HEK293 (cell line): ENCODE measurements at regions not wholly inside any gene's neighbourhood (a gene's known extent, or its start where the extent isn't known, plus 50 kb on each side); places are given as distances from the start of the nearest gene placed in this dataset.

Source experiments
- CTCF ChIA-PET: fragments of 350-600 bp; formaldehyde crosslinking; extraction: SDS; loops from one replicate; lab custom pipeline; 2021; ENCODE audit warnings: antibody characterized with exemption; lab: Yijun Ruan, JAX
- POLR2A ChIA-PET: fragments of 300-600 bp; formaldehyde crosslinking; extraction: SDS; loops from one replicate; lab custom pipeline; 2020; ENCODE audit warnings: antibody characterized with exemption, inconsistent platforms; lab: Yijun Ruan, JAX
- H3K27ac ChIP-seq: fragments of 200-500 bp; sonication (Bioruptor generic); 2 replicates; pipeline ENCODE4 v1.5.1; 2014; ENCODE audit warnings: low read depth, low read length, control low read depth, inconsistent platforms; ENCODE audit errors: extremely low read depth
- H3K36me3 ChIP-seq, 2 experiments: fragments of 200-500 bp in 1 of 2; sonication (Bioruptor generic) in 1 of 2; 1 replicate in 1 of 2; 2 replicates in 1 of 2; pipeline ENCODE4 v1.5.1; 2014 to 2017; ENCODE audit warnings: inconsistent platforms in 2 of 2, low read length in 2 of 2; ENCODE audit not compliant: control insufficient read depth in 2 of 2, insufficient read depth in 1 of 2
- H3K4me1 ChIP-seq: fragments of 200-500 bp; sonication (Bioruptor generic); 2 replicates; pipeline ENCODE4 v1.5.1; 2014; ENCODE audit warnings: mild to moderate bottlenecking, low read length, inconsistent platforms; ENCODE audit not compliant: control insufficient read depth, insufficient read depth
- H3K4me3 ChIP-seq: 2 replicates; pipeline ENCODE4 v1.5.1; 2011; ENCODE audit warnings: low read depth, mild to moderate bottlenecking, control low read depth, low read length, moderate library complexity
- H3K9me3 ChIP-seq: fragments of 200-500 bp; sonication (Bioruptor generic); 2 replicates; pipeline ENCODE4 v1.5.1; 2014; ENCODE audit warnings: low read depth, low read length, inconsistent platforms; ENCODE audit not compliant: control insufficient read depth, insufficient read depth
- MEIS1 ChIP-seq: sonication (generic); formaldehyde crosslinking; IDR thresholded peaks from 2 replicates; pipeline ENCODE4 v1.8.1; 2022; ENCODE audit warnings: missing genetic modification reagents, mild to moderate bottlenecking, borderline replicate concordance
- ZBTB1 ChIP-seq: fragments of 450-650 bp; formaldehyde crosslinking; IDR thresholded peaks from 2 replicates; pipeline ENCODE4 v1.5.1; 2016; ENCODE audit warnings: missing biosample characterization, missing genetic modification characterization
- ZEB2 ChIP-seq: fragments of 450-650 bp; formaldehyde crosslinking; IDR thresholded peaks from 2 replicates; pipeline ENCODE4 v1.5.1; 2016; ENCODE audit warnings: missing biosample characterization, missing genetic modification characterization
- ZNF146 ChIP-seq: fragments of 450-650 bp; formaldehyde crosslinking; IDR thresholded peaks from 2 replicates; pipeline ENCODE4 v1.5.1; 2016; ENCODE audit warnings: missing biosample characterization, missing genetic modification characterization
- ZNF18 ChIP-seq: fragments of 450-650 bp; formaldehyde crosslinking; IDR thresholded peaks from 2 replicates; pipeline ENCODE4 v1.5.1; 2016; ENCODE audit warnings: missing biosample characterization, missing genetic modification characterization
- ZNF214 ChIP-seq: fragments of 450-650 bp; formaldehyde crosslinking; IDR thresholded peaks from 2 replicates; pipeline ENCODE4 v1.5.1; 2017; ENCODE audit warnings: missing biosample characterization, mild to moderate bottlenecking, missing genetic modification characterization, borderline replicate concordance
- ZNF266 ChIP-seq: fragments of 450-650 bp; formaldehyde crosslinking; IDR thresholded peaks from 2 replicates; pipeline ENCODE4 v1.5.1; 2016; ENCODE audit warnings: missing biosample characterization, missing genetic modification characterization, low read depth
- ZNF280D ChIP-seq: fragments of 450-650 bp; formaldehyde crosslinking; IDR thresholded peaks from 2 replicates; pipeline ENCODE4 v1.5.1; 2016; ENCODE audit warnings: missing biosample characterization, missing genetic modification characterization
- ZNF324 ChIP-seq: fragments of 450-650 bp; formaldehyde crosslinking; IDR thresholded peaks from 2 replicates; pipeline ENCODE4 v1.5.1; 2016; ENCODE audit warnings: missing biosample characterization, missing genetic modification characterization
- ZNF350 ChIP-seq: fragments of 450-650 bp; formaldehyde crosslinking; IDR thresholded peaks from 2 replicates; pipeline ENCODE4 v1.5.0; 2017; ENCODE audit warnings: missing biosample characterization, mild to moderate bottlenecking, missing genetic modification characterization
- ZNF394 ChIP-seq: fragments of 450-650 bp; formaldehyde crosslinking; IDR thresholded peaks from 2 replicates; pipeline ENCODE4 v1.5.1; 2016; ENCODE audit warnings: missing biosample characterization, missing genetic modification characterization, mild to moderate bottlenecking, moderate library complexity, borderline replicate concordance
- ZNF426 ChIP-seq: fragments of 450-650 bp; formaldehyde crosslinking; IDR thresholded peaks from 2 replicates; pipeline ENCODE4 v1.5.1; 2017; ENCODE audit warnings: missing biosample characterization, missing genetic modification characterization, mild to moderate bottlenecking, inconsistent platforms, moderate library complexity
- ZNF433 ChIP-seq: fragments of 450-650 bp; formaldehyde crosslinking; IDR thresholded peaks from 2 replicates; pipeline ENCODE4 v1.5.1; 2016; ENCODE audit warnings: missing biosample characterization, missing genetic modification characterization, low read depth
- ZNF558 ChIP-seq: fragments of 450-650 bp; formaldehyde crosslinking; IDR thresholded peaks from 2 replicates; pipeline ENCODE4 v1.5.1; 2016; ENCODE audit warnings: missing biosample characterization, missing genetic modification characterization
- ZNF623 ChIP-seq: fragments of 450-650 bp; formaldehyde crosslinking; IDR thresholded peaks from 2 replicates; pipeline ENCODE4 v1.5.1; 2016; ENCODE audit warnings: missing biosample characterization, missing genetic modification characterization
- ZNF660 ChIP-seq: fragments of 450-650 bp; IDR thresholded peaks from 2 replicates; pipeline ENCODE4 v1.5.1; 2018; ENCODE audit warnings: missing biosample characterization, mild to moderate bottlenecking, missing genetic modification characterization
- ZNF768 ChIP-seq: fragments of 450-650 bp; formaldehyde crosslinking; IDR thresholded peaks from 2 replicates; pipeline ENCODE4 v1.5.1; 2018; ENCODE audit warnings: missing biosample characterization, mild to moderate bottlenecking, missing genetic modification characterization
- ZNF791 ChIP-seq: fragments of 450-650 bp; formaldehyde crosslinking; IDR thresholded peaks from 2 replicates; pipeline ENCODE4 v1.5.1; 2016; ENCODE audit warnings: missing biosample characterization, missing genetic modification characterization
- ZSCAN30 ChIP-seq: fragments of 450-650 bp; IDR thresholded peaks from 2 replicates; pipeline ENCODE4 v1.5.1; 2018; ENCODE audit warnings: missing biosample characterization, mild to moderate bottlenecking, missing genetic modification characterization, moderate library complexity
- ZXDB ChIP-seq: fragments of 450-650 bp; formaldehyde crosslinking; IDR thresholded peaks from 2 replicates; pipeline ENCODE4 v1.5.1; 2016; ENCODE audit warnings: missing biosample characterization, missing genetic modification characterization
- TF ChIP-seq, protein P1 (sequence below): fragments of 450-650 bp; formaldehyde crosslinking; IDR thresholded peaks from 2 replicates; pipeline ENCODE4 v1.5.1; 2016; ENCODE audit warnings: missing biosample characterization, missing genetic modification characterization
- TF ChIP-seq, protein P2 (sequence below): fragments of 450-650 bp; formaldehyde crosslinking; IDR thresholded peaks from 2 replicates; pipeline ENCODE4 v1.5.1; 2017; ENCODE audit warnings: missing biosample characterization, missing genetic modification characterization
- TF ChIP-seq, protein P3 (sequence below): fragments of 450-650 bp; formaldehyde crosslinking; conservative IDR thresholded peaks from 2 replicates; pipeline ENCODE4 v1.5.1; 2016; ENCODE audit warnings: low read depth, missing biosample characterization, missing genetic modification characterization

- H3K36me3 ChIP-seq = no peaks in the 10 kb centered on the region
- no peaks in the 10 kb centered on the region for H3K4me1 ChIP-seq
- H3K27ac ChIP-seq = no peak overlapping the region
- no peaks in the 10 kb centered on the region for H3K9me3 ChIP-seq
- TF ChIP-seq ZNF280D = no peak
- TF ChIP-seq, protein P1, sequence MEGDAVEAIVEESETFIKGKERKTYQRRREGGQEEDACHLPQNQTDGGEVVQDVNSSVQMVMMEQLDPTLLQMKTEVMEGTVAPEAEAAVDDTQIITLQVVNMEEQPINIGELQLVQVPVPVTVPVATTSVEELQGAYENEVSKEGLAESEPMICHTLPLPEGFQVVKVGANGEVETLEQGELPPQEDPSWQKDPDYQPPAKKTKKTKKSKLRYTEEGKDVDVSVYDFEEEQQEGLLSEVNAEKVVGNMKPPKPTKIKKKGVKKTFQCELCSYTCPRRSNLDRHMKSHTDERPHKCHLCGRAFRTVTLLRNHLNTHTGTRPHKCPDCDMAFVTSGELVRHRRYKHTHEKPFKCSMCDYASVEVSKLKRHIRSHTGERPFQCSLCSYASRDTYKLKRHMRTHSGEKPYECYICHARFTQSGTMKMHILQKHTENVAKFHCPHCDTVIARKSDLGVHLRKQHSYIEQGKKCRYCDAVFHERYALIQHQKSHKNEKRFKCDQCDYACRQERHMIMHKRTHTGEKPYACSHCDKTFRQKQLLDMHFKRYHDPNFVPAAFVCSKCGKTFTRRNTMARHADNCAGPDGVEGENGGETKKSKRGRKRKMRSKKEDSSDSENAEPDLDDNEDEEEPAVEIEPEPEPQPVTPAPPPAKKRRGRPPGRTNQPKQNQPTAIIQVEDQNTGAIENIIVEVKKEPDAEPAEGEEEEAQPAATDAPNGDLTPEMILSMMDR = no peak
- TF ChIP-seq ZNF324 = no peak
- TF ChIP-seq ZNF558 (tag by site-specific recombination) = no peak
- TF ChIP-seq ZNF426 (tag by site-specific recombination) = no peak
- TF ChIP-seq ZNF18 = no peak
- TF ChIP-seq, protein P2, sequence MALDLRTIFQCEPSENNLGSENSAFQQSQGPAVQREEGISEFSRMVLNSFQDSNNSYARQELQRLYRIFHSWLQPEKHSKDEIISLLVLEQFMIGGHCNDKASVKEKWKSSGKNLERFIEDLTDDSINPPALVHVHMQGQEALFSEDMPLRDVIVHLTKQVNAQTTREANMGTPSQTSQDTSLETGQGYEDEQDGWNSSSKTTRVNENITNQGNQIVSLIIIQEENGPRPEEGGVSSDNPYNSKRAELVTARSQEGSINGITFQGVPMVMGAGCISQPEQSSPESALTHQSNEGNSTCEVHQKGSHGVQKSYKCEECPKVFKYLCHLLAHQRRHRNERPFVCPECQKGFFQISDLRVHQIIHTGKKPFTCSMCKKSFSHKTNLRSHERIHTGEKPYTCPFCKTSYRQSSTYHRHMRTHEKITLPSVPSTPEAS (tag by site-specific recombination) = no peak
- no peak for TF ChIP-seq ZBTB1 (tag by site-specific recombination)
- no peak for TF ChIP-seq ZSCAN30 (tag by site-specific recombination)
- no peak for TF ChIP-seq ZNF768
- ChIA-PET CTCF (interaction anchor here (0.6 kb wide), 1 partner anchor 138 kb away, joined by 4 read pairs; no protein-coding TSS in a partner anchor), POLR2A (no interaction called here)
- no peak overlapping the region for H3K4me3 ChIP-seq
These were observed 536.0 kb downstream of the TMX3 start for GRCh38 chr18:68178921-68179320.

DNA sequence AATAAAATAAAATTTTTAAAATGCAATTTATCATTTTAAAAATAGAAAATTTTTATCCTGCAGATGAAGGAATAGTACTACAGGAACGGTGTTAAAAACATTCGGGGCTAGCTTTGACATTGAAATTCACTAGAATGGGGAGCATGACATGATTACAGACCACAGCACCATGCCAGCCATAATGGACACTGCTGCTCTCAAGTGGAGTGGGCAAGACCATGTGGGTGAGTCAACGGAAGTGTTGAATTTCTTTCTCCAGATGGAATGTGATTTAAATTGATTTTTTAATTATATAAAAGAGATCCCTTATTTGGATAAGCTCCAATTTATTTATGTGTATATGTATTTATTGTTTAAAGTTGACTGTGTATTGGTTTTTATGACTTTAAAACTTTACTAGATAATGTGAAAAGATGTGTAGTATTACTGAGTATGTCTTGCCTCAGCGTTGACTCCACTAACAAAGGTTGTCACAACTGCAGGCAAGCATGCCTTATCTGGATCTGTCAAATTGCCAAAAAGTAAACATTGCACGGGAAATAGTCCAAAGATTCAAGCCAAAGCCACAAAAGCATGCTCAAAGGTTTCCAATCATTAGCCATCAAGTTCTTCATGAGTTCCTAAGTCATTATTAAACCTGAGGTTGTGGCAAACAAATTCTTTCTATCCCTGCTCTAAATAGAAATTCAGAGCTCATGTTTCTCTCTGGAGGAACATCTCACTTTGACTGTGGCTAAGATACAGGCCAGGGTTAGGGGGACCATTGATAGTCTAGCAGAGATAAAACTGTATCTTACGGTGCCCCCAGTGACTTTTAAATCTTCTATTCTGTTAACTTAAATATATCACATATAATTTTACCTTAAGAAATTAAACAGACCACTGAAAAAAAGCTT lies 536.9 kb downstream of the TMX3 start:
- ChIA-PET POLR2A (no interaction called here), CTCF (interaction anchor here (0.6 to 0.7 kb wide), 2 partner anchors 18 to 258 kb away, joined by 3 read pairs; no protein-coding TSS in a partner anchor)
- no peak overlapping the region for H3K27ac ChIP-seq
- H3K36me3 ChIP-seq = no peaks in the 10 kb centered on the region
- no peaks in the 10 kb centered on the region for H3K9me3 ChIP-seq
- no peak overlapping the region for H3K4me3 ChIP-seq
- no peaks in the 10 kb centered on the region for H3K4me1 ChIP-seq
- TF ChIP-seq ZNF266 (tag by site-specific recombination) (no peak), ZNF791 (tag by site-specific recombination) (no peak), ZNF433 (tag by site-specific recombination) (no peak), ZNF350 (tag by site-specific recombination) (no peak), ZNF146 (tag by site-specific recombination) (no peak), ZNF623 (tag by site-specific recombination) (no peak), MEIS1 (CRISPR knock-in tag) (no peak), ZXDB (tag by site-specific recombination) (no peak), ZEB2 (tag by site-specific recombination) (no peak), ZNF214 (tag by site-specific recombination) (no peak), ZNF394 (tag by site-specific recombination) (no peak), ZNF660 (tag by site-specific recombination) (no peak)
- TF ChIP-seq, protein P3, sequence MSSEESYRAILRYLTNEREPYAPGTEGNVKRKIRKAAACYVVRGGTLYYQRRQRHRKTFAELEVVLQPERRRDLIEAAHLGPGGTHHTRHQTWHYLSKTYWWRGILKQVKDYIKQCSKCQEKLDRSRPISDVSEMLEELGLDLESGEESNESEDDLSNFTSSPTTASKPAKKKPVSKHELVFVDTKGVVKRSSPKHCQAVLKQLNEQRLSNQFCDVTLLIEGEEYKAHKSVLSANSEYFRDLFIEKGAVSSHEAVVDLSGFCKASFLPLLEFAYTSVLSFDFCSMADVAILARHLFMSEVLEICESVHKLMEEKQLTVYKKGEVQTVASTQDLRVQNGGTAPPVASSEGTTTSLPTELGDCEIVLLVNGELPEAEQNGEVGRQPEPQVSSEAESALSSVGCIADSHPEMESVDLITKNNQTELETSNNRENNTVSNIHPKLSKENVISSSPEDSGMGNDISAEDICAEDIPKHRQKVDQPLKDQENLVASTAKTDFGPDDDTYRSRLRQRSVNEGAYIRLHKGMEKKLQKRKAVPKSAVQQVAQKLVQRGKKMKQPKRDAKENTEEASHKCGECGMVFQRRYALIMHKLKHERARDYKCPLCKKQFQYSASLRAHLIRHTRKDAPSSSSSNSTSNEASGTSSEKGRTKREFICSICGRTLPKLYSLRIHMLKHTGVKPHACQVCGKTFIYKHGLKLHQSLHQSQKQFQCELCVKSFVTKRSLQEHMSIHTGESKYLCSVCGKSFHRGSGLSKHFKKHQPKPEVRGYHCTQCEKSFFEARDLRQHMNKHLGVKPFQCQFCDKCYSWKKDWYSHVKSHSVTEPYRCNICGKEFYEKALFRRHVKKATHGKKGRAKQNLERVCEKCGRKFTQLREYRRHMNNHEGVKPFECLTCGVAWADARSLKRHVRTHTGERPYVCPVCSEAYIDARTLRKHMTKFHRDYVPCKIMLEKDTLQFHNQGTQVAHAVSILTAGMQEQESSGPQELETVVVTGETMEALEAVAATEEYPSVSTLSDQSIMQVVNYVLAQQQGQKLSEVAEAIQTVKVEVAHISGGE (tag by site-specific recombination) = no peak
